GM12892 (cell line): ENCODE measurements at regions not wholly inside any gene's neighbourhood (a gene's known extent, or its start where the extent isn't known, plus 50 kb on each side); places are given as distances from the start of the nearest gene placed in this dataset.

Experiments used
- DNase-seq: peaks from one replicate; pipeline ENCODE4 v3.0.0; 2011; ENCODE audit not compliant: insufficient read length
- FAIRE-seq: peaks from 2 replicates; lab custom pipeline; 2011; peaks lifted over from hg19 to GRCh38; lab: Jason Lieb, UNC
- POLR2A ChIP-seq: IDR thresholded peaks from 2 replicates; pipeline ENCODE4 v1.6.1; 2011; ENCODE audit warnings: low read depth, low read length, control low read depth
- POLR2AphosphoS5 ChIP-seq: IDR thresholded peaks from 2 replicates; pipeline ENCODE4 v1.6.1; 2011; ENCODE audit warnings: low read depth, low read length, control low read depth
- TAF1 ChIP-seq: IDR thresholded peaks from 2 replicates; pipeline ENCODE4 v1.6.1; 2011; ENCODE audit warnings: low read depth, mild to moderate bottlenecking, control low read depth, low read length, borderline replicate concordance

DNA sequence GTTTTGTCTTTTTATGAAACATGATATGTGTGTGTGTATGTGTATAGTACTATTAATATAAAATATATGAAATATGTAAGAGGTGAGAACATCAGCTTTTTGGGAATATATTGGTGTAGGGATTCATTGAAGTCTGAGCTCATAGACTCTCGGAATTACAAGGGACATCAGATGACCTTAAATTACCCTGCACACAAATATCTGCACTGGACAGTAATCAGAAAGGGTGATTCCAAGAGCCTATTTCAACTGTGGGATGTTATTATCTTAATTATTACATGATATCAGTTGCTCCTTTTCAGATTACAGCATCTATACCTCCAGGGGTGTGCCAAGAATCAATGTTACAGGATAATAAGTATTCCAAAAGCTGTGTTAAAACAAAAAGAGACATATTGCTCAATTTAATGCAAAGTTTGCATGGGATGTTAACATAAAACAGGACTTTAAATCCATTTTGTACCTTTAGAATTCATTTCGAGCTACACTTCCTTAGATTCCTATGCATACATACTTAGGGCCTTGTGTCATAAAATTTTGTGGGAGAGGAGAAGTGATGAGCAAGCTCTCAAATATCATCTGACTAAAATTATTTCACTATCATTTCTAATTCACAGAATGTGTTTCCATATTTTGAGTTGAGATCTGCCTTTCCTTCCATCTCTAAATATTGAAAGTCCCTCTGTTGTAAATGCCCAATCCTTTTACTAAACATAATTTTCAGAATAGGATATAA is 365.2 kb downstream of the BRINP1 start:
- DNase-seq (no peak), FAIRE-seq (no peak)
- TF ChIP-seq TAF1 (no peak), POLR2AphosphoS5 (no peak), POLR2A (no peak)

DNA sequence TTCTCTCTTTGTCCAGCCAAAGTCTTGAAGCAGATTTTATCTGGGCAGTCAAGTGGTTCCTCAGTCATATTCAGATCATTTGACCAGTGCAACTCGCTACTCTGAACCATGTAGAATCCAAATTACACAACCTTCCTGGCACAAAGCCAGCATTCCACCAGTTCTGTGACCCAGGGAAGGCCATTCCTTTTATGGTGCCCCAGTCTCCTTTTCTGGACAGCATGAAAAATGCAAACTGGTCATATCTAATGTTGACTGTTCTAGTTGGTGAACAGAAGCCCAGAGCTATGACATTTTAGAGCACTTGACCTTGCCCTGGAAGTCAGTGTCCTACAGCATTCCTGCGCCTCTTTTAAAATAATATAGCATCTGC is 364.6 kb downstream of the BRINP1 start:
- FAIRE-seq = no peak
- TF ChIP-seq POLR2A (no peak), POLR2AphosphoS5 (no peak), TAF1 (no peak)
- DNase-seq = no peak

DNA sequence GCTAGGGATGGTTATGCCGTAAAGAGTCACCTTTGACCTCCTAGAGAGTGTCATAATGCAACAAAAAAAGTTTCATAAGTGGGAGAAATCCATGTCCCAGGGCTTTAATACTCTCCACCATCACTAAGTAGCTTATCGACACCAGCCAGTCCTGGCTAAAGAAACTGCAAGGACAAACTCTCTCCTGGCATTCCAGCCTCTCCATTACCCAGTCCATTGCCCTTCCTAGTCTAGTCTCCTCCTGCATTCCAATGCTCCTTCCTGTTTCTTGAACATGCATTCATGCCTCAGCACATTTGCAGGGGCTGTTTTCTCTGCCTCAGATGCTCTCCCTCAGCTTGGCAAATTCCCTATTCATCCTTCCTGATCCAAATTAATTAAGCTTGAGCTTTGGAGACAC is 364.1 kb downstream of the BRINP1 start:
- DNase-seq (no peak), FAIRE-seq (no peak)
- TF ChIP-seq POLR2AphosphoS5 (no peak), POLR2A (no peak), TAF1 (no peak)

DNA sequence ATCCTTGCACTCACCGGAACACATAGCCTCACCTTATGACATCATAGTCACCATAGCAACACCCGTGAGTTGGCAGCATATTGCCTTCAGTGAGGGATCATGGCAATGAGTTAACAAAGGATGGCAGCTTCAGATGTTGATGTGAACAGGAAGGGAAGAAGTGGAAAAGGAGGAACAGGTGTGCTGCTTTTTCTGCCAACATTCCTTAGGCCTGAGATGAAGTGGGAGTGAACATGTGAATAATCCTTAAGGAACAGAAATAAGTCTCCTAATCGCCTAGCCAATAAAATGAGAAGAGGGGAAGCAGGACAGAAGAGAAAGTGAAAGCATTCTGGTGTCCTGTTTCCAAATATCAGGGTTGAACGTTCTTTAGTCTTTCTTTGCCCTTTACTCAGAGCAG is 360.0 kb downstream of the BRINP1 start:
- FAIRE-seq (no peak), DNase-seq (no peak)
- TF ChIP-seq TAF1 (no peak), POLR2A (no peak), POLR2AphosphoS5 (no peak)

DNA sequence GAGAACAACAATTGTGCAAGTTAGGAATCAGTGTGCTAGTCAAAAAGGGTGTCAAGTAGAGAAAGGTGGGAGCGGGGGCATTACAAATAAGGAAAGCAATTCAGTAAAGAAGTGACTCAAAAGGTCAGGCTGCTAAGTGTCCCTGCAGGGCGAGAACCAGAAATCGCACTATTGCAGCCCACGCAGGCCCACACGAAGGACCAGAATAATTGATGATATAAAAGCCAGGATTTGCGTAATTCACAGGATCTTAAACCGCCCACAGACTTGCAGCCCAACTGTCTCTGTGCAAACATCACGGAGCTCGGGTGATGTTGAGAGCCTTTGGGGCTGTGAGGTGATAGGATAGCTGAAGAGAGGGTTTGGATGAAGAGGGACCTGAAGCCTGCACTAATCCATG is 349.0 kb downstream of the BRINP1 start:
- FAIRE-seq (no peak), DNase-seq (no peak)
- no peak for TF ChIP-seq TAF1

DNA sequence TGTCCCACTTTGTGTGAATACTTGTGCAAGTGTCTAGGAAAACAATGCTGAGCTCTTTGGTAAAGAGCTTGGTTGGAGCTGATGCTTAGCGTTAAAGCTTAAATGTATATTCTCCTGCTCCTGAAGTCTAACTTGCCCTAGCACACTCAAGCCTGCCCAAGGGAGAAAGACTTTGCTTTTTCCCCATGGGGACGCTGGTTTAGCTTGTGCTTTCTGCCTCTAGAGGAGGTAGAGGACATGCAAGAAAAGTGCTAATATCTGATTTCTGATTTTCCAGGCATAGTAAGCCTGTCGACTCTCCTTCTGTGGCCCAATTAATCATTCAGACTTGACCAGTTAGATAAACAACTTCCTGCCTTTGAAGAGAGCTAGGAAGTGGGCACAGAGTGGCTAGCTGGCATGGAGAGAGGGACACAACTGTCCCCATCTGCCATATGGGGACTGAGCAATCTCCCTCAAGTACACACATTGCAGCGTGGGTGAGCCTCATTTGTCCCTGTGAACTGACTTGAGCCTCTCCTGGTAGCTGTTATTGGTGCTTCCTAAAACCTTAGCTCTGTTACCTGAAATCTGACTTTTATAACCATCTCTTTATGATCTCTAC is 348.4 kb downstream of the BRINP1 start:
- TF ChIP-seq TAF1 = no peak
- TF ChIP-seq POLR2AphosphoS5 = no peak
- TF ChIP-seq POLR2A = no peak
- FAIRE-seq (no peak), DNase-seq (no peak)

DNA sequence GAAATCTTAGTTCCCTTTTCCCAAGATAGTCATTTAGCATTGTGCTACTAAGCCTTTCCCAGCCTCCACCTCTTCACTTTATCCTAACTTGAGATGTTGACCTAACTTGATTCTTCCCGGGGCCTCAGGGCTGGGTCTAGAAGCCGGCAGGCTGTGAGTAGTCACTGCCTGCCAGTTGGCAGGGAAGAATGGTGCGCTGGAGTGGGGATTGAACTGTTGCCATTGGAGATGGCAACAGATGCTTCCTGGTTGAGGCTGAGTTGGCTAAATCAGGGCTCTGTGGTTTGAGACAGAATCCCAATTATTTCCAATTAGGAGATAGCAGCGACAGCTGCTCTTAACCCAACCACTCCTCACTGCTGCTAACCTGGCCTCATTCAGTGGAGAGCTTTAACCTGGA is 343.1 kb downstream of the BRINP1 start:
- no peak for DNase-seq
- FAIRE-seq = no peak
- no peak for TF ChIP-seq TAF1
- no peak for TF ChIP-seq POLR2AphosphoS5
- TF ChIP-seq POLR2A = no peak

DNA sequence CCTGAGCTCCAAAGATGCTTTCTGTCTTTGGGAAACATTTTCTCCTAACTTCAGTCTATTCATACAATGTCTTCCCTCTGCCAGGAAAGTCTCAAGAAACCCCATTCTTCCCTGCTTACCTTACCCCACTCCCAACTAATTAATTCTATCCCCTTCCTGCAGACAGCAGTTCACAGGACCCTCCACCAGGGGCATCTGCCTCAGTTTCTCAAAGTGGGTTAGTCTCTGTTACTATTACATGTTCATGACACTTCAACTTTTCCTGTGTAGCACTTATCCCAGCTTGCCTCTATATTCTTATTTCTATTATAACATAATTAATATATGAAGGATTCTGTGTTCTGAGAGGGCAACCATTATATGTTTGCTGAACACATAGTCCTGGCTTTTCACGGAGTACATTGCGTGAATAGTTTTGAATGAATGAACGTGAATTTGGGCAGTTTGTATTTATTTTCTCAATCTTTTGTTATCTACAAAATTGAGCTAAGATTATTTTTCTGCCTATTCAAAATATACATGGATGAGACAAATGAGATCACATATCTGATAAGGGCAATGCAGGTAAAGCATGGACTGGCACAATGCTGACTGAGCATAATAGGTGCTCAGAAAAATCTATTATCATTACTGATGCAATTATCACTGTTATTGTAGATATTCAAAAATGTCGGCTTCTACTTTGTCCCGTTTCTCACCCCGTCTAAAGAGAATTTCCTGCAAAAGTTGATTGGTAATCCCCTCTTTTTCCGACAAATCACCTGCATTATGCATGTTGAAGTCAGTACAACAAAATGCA is 341.1 kb downstream of the BRINP1 start:
- no peak for TF ChIP-seq POLR2A
- TF ChIP-seq TAF1 = no peak
- no peak for FAIRE-seq
- DNase-seq = no peak

DNA sequence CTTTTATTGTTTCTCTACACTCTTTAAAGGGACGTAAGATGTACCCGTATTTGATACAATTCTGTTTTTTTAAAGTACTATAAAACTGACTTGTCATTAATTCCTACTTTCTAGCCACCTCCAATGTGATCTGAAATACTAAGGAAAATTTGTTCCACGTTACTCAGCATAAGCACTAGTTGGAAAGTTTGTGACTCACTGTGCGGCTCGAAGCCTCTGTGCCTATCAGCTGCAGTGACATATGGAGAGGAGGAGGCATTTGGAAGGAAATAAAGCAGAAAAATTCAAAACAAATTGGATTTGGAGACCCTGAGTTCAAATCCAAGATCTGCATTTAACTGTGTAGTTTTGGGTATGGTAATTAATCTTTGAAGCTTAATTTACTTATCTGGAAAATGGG is 339.3 kb downstream of the BRINP1 start:
- no peak for DNase-seq
- no peak for FAIRE-seq
- TF ChIP-seq POLR2AphosphoS5 (no peak), POLR2A (no peak), TAF1 (no peak)

DNA sequence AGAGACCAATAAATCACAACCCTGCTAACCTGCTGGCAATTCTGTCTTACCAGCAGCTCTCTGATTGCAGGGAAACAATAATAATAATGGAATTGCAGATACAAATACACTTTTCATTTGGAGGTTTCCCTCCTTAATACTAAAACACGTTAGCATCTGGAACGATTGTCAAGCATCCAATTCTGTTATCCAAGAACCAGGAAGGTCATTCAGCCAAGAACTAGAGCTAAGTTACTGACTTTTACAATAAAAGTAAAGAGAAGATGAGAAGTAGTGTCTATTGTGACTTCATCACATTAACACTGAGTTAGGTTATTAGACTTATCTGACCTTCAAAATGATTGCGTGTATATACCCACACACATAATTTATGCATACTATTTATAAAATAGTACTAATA is 335.6 kb downstream of the BRINP1 start:
- FAIRE-seq = no peak
- no peak for TF ChIP-seq TAF1
- no peak for TF ChIP-seq POLR2A
- no peak for TF ChIP-seq POLR2AphosphoS5
- no peak for DNase-seq

DNA sequence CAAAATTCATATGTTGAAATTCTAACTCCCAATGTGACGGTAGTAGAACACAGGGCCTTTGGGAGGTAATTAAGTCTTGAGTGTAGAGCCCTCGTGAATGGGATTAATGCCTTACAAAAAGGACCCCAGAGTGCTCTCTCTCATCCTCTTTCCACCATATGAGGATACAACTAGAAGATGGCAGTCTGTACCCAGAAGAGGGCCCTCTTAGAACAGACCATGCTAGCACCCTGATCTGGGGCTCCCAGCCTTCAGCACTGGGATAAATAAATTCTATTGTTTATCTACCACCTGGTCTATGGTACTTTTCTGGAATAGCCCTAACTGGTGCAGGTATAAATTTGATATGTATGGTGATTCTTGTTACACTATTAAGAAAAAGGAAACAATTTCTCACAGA is 332.3 kb downstream of the BRINP1 start:
- no peak for TF ChIP-seq POLR2A
- no peak for TF ChIP-seq TAF1
- TF ChIP-seq POLR2AphosphoS5 = no peak
- DNase-seq (no peak), FAIRE-seq (no peak)
